ENCODE measurements at regions not wholly inside any gene's neighbourhood (a gene's known extent, or its start where the extent isn't known, plus 50 kb on each side); places are given as distances from the start of the nearest gene placed in this dataset.

- TF ChIP-seq TAF1 (IDR thresholded peaks at IDR 0.05; ENCODE audit: borderline replicate concordance, low read depth, low read length): no peak
- TF ChIP-seq POLR2A (IDR thresholded peaks at IDR 0.05; ENCODE audit: low read depth, low read length): no peak
Observed at GRCh38 chr4:123877551-123877950, 481.0 kb downstream of the SPRY1 start.

All from GM12892 (cell line).